RKO (cell line): ENCODE measurements at regions not wholly inside any gene's neighbourhood (a gene's known extent, or its start where the extent isn't known, plus 50 kb on each side); places are given as distances from the start of the nearest gene placed in this dataset.
"Not testable (repeated sequence)": the region's sequence is repeated elsewhere in the genome, so short reads cannot be mapped to it uniquely, and the experiment has no call there.

Source experiments
- DNase-seq: peaks from one replicate; pipeline ENCODE4 v3.0.0-alpha.2; 2016; ENCODE audit warnings: low spot score

DNA sequence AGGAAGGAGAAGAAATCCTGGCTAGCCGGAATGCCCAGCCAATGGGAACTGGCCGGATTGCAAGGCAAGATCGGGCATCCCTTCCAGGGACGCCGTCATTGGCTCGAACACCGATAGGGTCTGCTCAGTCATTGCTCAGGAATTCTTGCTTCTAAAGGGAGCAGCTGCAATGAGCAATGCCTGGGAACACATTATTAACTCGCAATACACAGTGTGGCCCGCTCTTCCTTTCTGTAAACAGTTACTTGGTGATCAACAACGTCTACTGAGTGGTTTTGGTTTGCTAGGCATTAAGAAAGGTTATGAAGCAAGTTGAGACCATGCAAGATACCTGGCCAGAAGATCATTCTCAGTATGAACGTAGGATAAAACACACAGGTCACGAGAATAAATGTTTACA lies 165.4 kb upstream of the CITED2 start:
- peak; percentile 82 for DNase-seq

DNA sequence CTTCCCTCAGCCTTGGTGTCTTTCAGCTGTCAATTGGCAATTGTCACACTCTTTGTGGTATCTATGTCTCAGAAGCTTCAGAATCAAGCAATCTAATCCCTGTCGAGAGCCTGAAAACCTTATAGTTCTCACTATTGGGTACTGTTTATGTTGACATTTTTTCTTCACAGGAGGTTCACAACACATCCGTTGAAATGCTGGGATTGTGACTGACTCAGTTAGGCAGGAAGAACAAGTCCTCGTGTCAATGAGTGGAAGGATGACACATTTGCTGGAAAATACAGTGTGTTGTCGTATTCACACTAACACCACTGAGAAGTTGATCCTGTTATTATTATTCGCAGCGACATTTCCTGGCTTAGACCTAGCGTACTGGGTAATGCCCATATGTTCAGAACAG lies 163.9 kb upstream of the CITED2 start:
- DNase-seq: peak; percentile 7

DNA sequence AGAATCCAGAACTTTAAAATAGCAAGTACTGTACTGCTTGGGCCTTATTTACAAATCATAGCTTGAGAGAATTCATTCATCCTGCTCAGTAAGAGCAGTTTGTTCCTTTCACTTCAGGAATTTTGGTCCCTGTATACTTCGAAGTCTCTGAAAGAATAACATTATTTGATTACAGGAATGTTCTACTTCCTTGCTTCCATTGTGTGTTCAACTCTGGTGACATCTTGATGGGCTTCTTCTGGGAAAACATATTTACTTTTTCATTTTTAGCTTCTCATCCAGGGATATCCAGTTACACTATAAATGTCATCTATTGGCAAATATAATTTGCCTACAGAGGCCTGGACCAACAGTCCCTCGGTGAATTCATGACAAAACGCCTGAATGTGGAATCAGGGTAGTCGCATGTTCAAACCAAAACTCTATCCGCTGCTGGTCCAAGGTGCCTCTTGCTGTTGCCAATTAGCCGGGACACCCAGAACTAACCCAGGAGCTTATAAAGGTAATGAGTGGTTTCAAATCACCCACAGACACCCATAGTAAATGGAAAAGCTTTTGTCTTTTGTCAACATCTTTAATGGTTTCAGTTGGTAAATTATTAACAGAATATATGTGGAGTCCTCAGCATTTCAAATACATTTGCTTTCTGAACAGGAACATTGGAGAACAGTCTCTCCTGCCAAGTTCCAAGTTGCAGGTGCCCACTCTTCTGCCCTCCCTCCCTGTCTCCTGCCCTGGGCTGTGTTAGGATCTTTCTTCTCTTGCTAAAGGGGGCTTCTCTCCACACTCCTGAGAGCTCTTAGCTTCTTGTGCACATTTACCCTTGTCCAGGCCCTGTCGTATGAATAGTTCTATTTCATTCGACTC lies 162.5 kb upstream of the CITED2 start:
- no peak for DNase-seq

DNA sequence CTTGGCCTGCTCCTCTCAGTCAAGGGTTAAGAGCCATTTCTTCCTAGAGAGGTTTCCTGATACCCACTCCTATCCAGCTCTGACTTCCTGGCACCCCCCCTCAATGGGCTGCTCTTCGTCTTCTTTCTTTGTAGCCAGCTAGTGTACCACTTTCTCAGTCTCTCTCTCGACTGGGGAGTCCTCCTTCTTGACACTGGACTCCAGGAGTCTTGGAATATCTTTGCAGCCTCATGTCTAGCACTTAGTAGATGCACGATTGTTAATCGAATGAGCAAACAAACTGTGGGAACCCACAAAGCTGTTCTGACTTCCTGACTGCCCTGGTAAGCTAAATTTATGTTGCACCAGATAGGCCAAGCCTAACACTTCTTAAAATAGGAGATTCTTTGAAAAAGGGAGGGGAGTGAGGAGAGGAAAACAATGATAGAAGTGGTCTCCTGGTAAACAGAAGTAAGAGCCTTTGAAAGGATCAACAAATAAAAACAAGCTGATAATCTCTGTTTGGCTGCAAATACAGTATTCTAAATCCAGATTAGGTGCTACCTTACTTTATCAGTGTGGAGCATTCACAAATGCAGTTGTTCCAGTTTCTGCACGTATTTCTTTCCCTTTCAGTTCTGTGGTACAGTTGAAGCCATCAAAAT lies 160.1 kb upstream of the CITED2 start:
- no peak for DNase-seq

DNA sequence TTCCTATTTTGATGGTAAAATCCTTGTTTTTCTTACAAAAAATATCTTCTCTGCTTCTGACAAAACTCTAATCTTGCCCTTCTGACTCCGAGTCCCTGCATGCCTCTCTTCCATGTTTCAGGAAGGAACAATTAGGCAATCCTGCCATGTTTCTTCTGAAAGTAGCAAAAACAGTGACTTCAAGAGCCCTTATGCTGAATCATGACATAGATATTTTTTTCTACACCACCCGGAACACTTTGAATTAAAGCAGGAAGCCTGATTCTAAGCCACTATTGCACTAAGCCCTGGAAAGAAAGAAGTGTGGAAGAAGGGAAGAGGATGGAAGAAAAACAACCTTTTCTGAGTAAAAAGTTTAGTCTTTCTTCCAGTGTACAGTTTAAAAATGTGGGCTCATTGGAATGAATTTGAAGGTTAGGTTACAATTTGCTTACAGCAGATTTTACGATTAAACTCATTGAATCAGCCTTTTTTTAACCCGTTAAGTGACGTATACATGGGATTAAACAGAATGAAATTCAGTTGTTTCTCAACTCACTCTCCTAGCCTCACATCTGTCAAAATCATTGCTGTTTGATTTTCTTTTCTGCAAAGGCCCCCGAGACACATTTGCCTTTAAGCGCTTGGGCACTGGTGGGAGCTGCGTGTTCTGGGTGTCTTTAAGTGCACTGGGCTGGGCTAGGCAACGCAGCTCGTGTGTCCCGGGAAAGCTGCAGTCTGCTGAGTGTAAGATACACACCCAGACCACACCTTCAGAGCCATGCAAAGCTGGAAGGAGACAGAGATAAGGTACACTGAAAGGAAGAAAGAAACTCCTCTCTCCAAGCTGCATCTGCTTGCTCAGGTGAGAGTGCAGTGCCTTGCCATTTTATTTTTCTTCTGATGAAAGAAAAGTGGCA lies 159.4 kb upstream of the CITED2 start:
- DNase-seq: no peak

DNA sequence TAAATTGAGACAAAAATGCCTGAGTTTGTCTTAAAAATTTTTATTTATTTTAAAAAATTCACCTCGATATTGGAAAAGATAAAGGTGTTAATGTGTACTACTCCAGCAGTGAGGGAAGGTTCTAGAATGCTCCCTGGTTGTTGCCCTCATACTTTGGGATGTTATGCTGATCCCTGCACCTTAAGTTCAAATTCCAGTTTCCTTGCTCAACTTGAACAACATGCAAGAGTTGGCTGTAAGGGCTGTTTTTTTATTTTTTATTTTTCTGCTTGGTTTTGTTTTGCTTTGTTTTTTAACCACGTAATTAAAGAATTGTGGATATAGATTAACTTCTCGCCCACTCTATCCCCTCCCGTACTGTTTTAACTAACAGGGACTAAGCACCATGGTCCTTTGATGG lies 158.7 kb upstream of the CITED2 start:
- DNase-seq: no peak

DNA sequence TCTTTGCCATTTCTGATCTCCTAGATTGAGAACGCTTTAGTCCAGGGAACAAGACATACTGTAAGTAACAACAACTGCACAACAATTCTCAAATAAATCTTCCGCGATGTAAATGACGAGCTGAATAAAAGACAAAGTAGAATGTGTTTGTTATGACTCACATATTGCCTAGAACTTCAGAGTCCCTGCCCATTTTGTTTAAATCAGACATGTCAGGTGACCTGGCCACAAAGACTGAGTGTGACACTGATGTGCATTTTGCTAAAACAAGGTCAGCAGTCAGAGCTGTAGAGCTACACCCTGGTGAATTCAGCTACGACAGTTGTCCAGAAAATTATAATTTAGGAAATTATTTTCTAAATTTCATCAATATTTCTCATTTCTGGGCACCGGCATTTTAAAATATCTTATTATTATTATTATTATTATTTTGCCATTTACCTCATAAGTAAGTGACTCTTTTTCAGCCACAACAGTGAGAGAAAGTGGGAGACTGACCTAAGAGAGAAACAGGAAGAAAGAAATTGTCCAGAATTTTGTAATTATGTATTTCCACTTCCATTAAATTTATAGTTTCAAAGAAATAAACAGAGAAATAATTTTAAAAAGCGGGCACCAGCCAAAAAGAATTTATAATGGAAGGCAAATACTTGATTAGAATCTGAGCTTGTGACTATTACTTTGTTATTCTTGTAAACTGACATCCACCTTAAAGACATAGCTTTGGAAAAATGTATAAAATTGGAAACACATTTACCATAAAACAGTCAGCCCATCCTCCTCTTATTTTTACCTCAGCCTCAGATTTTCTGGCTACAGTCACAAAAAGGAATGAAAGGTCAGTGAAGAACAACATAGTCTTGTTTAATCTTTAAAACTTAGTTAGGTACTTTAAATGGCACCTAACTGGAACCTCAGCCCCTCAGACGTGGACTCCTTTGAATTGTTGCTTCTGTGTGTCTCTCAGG lies 157.0 kb upstream of the CITED2 start:
- DNase-seq: no peak

DNA sequence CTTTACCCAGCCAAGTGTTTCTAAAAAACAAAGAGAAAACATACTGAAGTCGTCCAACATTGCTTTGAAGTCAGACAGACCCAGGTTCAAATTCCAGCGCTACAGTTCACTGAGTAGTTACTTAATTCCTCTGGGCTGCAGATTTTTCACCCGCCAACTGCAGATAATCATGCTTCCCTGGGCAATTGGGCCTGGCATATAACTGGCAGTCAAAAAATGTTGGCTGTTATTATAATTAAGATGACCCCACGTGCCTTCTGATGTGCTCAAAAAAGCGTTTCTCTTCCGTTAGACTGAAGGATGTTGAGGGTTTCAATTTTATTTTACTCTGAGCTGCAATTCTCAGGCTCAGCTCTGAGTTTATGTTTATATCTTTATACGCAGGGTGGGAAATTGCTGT lies 156.1 kb upstream of the CITED2 start:
- no peak for DNase-seq

DNA sequence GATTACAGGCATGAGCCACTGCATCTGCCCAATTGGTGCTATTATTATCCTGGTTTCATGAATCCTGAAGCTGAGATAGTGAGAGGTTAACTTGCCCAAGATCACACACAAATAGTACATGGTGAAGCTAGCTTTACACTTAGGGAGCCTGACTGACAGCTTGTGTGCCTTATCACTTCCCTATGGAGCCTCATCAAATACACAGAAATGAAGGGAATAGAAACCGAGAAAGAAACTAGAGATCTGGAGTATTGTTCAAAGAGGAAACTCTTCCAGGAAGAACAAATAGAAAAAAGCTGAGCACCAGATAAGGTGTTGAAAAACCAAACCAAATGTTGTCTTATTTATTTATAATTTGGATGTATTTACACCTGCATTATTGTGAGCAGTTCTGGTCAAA lies 155.0 kb upstream of the CITED2 start:
- DNase-seq: no peak

DNA sequence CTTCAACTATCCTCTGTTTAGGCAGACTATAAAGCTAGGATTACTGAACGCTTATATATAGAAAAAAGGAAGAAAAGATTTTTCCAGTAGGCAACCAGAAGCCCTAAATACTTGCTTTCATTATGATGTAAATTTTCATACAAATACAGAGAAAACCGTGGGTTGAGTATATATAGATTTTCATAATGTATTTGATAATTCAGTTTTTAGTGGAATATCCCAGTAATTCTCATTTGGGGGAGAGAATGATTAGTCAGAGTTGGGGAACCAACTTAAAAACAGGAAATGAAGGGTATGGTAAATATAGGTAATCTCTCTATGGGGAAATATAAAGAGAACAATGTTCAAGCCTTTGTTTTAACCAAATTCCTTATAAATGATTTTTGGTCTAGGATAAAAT lies 154.0 kb upstream of the CITED2 start:
- DNase-seq: no peak

DNA sequence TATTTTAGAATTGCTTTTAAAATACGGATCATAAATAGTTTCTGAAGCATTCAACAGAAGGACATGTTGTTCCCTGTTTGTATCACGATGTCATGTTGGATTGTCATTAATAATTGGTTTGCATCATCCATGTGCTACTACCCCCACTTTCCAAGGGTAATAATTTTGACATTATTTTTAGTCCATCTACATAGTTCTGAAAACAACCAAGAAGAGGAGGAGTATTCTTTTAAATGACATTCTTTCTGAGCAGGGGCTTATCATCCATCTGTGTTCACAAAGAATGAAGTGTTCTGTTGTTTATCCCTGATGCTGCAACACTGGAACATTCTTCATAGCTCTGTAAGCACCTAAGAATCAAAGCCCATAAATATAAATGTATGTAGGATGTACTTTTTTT lies 151.0 kb upstream of the CITED2 start:
- DNase-seq: no peak

DNA sequence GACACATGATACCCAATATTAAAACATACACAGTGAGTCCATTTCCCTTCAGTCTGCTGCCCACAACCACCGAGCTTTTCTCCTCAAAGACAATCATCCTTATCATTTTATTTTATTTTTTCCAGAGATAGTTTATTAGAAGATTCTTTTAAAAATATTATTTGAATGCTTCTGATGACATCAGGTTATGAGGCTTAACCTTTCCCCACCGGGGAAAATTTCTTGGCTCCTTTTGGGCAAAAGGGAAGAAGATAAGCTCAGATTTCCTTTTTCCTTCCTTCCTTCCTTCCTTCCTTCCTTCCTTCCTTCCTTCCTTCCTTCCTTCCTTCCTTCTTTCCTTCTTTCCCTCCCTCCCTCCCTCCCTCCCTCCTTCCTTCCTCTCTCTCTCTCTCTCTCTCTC lies 149.5 kb upstream of the CITED2 start:
- DNase-seq: no peak

DNA sequence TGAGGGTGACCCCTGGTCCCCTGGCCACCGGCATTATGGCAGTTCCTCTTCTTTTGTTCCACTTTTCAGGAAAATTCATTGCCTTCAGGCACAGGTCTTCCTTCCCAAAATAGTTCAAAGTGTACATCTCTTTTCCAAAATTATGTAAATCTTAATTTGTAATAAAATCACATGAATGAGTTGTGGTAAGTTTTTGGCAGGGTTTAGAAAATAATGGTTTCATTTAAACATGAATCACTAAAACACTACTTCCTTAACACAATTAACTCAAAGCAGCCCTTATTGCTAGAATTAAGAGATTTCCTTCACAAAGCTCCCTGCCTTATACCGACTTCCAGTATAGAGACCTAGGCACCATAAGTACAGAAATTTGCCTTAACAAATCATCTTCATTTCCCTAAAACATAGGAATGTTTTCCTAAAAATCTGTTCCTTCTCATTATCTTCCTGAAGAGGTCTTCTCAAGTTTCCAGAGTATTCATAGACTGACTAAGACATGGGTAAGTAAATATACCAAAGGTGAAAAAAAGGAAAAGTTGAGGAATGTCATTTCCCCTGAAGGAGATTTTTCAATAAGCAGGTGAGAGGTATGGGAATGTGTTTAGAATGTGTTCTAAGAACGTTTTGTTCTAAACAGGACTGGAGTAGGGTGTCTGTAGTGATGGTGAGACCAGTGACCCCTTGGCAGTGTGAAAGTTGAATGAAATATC lies 148.2 kb upstream of the CITED2 start:
- no peak for DNase-seq

DNA sequence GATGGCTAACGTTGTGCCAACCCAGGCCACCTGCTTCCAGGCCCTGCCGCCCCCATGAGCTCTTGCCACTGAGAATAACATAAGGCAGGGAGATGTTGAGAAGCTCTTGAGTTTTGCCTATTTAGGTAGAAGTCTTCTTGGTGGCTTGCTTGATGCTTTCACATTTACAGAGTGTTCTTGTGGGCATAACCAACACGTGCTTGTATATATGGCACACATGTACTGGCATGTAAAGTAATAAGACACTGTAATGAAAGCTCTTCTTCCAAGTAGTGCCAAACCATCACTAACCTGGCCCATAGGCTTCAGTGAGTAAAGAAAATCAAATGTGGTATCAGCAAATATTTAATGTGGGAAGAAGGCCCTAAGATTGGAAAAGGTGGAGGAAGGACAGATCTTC lies 146.9 kb upstream of the CITED2 start:
- no peak for DNase-seq

DNA sequence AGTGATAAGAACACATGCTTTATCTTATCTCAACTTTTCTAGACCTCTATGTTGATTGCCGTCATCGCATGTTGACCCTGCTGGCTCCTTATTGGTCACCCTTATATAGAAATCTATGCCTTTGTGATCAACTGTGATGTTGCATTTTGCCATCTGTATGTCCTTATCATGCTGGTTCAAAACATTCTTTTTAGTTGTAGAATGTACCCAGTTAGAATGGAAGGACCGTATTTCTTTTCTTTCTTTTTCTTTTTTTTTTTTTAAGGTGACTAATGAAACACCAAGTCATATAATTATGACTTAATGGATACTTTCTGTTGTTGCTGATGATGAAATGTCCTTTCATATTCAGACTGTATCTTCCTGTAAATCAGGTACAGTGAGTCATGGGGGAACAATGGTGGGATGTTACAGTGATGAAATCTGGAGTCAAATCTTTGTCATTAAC lies 145.9 kb upstream of the CITED2 start:
- no peak for DNase-seq

DNA sequence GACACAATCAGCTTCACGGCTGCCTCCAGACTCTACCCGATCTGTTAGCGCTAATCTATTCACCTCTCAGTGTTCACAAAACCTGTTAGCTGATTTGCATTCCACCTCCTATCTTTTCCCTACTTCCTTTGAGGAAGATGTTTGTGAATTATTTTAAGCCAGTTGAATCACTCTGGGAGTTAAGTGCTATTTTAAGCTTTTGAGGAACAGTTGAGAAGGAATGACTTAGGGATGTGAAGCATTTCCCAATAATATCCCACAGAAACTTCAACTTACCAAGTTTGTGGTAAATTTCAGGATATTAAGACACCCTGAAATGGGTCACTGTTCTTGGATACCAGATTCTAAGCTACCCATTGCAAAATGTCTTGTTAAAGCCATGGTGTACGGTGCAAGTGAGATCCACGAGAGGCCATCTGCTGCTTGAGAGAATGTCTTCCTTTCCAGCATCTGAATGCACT lies 145.2 kb upstream of the CITED2 start:
- no peak for DNase-seq

DNA sequence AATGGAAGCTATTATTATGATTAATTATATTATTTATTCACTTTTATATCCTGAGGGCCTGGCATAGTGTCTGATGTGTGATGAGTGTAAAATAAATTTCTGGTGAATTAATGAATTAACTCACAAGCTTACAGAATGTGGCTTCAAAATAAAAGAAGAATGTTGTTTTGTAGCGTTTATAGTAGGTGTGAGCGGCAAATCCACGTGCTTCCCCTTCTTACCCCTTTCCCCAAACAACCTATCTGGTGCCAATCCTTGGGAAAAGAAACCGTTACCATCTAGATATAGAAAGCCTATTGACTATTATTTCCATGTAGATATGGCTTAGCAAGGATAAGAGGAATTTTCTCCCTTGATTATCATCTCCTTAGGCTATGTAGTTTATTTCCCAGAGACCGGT lies 144.6 kb upstream of the CITED2 start:
- no peak for DNase-seq

DNA sequence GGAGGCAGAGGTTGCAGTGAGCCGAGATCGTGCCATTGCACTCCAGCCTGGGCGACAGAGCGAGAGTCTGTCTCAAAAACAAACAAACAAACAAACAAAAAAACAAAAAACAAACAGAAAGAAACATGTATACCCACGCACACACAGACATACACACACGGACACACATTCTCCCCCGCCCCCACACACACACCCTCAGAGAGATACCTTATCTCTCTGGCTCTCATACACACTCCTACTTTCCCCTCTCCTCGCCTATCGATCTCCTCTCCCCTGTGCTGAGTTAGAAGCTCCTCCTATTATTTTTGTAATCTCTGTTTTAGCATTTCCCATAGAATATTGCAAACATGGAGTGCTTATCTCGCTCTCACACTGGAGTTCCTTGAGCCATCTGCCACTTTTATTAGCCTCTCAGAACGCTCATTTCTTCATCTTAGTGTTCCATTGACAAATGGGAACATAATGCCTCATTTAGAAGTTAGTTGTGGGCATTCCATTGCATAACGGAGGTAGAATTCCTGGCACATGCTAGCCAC lies 144.2 kb upstream of the CITED2 start:
- DNase-seq: no peak

DNA sequence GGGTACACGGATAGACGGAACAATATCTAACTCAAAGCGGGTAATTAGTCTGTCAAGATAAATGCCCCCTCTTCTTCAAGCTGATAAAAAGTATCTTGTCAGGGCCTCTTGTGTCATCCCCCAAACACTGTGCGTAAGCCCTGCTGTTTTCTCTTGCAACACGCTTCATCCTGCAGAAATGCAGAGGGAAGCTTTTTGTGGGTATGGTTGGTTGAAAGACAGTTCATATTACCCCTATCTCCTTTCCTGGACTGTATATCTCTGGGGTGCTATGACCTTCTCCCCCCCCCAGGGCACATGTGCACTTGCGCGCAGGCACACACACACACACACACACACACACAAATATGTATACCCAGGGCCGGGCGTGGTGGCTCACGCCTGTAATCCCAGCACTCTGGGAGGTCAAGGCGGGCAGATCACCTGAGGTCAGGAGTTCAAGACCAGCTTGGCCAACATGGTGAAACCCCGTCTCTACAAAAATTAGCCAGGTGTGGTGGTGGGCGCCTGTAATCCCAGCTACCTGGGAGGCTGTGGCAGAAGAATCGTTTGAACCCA lies 143.6 kb upstream of the CITED2 start:
- DNase-seq: not testable (repeated sequence)

DNA sequence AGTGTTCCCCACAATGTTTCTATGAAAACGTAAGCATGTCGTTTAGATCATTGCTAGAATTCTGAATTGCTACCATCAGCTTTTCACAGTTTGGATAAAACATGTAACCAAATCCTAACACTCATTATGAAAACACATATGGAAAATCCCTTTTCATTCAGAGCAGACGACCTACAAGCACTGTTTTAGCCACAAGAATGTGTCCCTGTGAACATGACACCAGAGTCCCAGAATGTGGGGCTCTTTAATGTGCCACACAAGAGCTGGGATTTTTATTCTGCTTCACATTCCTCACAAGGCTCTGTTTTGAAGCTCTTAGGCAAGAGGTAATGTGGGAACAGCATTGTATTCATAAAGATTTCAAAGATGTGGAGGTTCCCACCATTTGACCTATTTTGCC lies 141.1 kb upstream of the CITED2 start:
- DNase-seq: no peak
